GM12873 (cell line): ENCODE measurements at regions not wholly inside any gene's neighbourhood (a gene's known extent, or its start where the extent isn't known, plus 50 kb on each side); places are given as distances from the start of the nearest gene placed in this dataset.

Source experiments
- CTCF ChIP-seq: IDR thresholded peaks from 2 replicates; pipeline ENCODE4 v1.5.1; 2012; ENCODE audit warnings: low read depth, mild to moderate bottlenecking, moderate library complexity, low read length, control low read depth; ENCODE audit not compliant: insufficient read depth; ENCODE audit errors: missing control alignments

- TF ChIP-seq CTCF, result no peak
Measured at GRCh38 chr10:9858816-9859215, 1158.9 kb upstream of the CELF2 start.

GRCh38 chr10:9860045-9860444 is 1157.6 kb upstream of the CELF2 start:
- no peak for TF ChIP-seq CTCF

GRCh38 chr10:9863559-9864121 is 1154.0 kb upstream of the CELF2 start:
- TF ChIP-seq CTCF, result no peak

- TF ChIP-seq CTCF, result no peak
Measured at GRCh38 chr10:9868499-9868898, 1149.2 kb upstream of the CELF2 start.

- TF ChIP-seq CTCF, result no peak
Measured at GRCh38 chr10:9869205-9869604, 1148.5 kb upstream of the CELF2 start.

GRCh38 chr10:9869606-9870176 is 1148.0 kb upstream of the CELF2 start:
- no peak for TF ChIP-seq CTCF

- no peak for TF ChIP-seq CTCF
Measured at GRCh38 chr10:9875353-9875752, 1142.3 kb upstream of the CELF2 start.
